Ascending aorta (tissue), 2 donors: ENCODE measurements at regions not wholly inside any gene's neighbourhood (a gene's known extent, or its start where the extent isn't known, plus 50 kb on each side); places are given as distances from the start of the nearest gene placed in this dataset.
A peak's percentile ranks its signal among the peaks of the same experiment; 100 is the strongest.

ENCODE experiments used
- DNase-seq, 2 donors: peaks; one replicate each; pipeline ENCODE4 v3.0.0-alpha.2; 2019; ENCODE audit warnings: low spot score in 2 of 2
- H3K27ac ChIP-seq, 2 donors: fragments of 200-600 bp; sonication (generic); one replicate each; pipeline ENCODE4 v1.5.1; 2016 to 2017; ENCODE audit warnings: mild to moderate bottlenecking in 1 of 2
- H3K27me3 ChIP-seq: fragments of 200-600 bp; sonication (generic); one replicate; pipeline ENCODE4 v1.5.1; 2017
- H3K36me3 ChIP-seq, 2 donors: fragments of 200-600 bp; sonication (generic); one replicate each; pipeline ENCODE4 v1.5.1; 2016
- H3K4me1 ChIP-seq, 2 donors: fragments of 200-600 bp; sonication (generic); one replicate each; pipeline ENCODE4 v1.5.1; 2016 to 2017; ENCODE audit warnings: mild to moderate bottlenecking in 1 of 2
- H3K4me3 ChIP-seq, 2 donors: fragments of 200-600 bp; sonication (generic); one replicate each; pipeline ENCODE4 v1.5.1; 2016 to 2017; ENCODE audit warnings: mild to moderate bottlenecking in 1 of 2
- H3K9me3 ChIP-seq, 2 donors: fragments of 200-600 bp; sonication (generic); one replicate each; pipeline ENCODE4 v1.5.1; 2016
- CTCF ChIP-seq, 3 experiments: fragments of 200-600 bp in 2 of 3; fragments of 450-650 bp in 1 of 3; sonication (generic) in 2 of 3; IDR thresholded peaks; one replicate each; pipeline ENCODE4 v1.5.1; 2016 to 2019; ENCODE audit warnings: antibody characterized with exemption in 3 of 3, mild to moderate bottlenecking in 1 of 3, moderate library complexity in 1 of 3
- intact Hi-C: fragments of 100-400 bp; cut with DNase I; formaldehyde crosslinking; loops from one replicate; pipeline ENCODE4 v1.15.1; 2023

- Histone ChIP-seq H3K27me3 (no peaks in the 10 kb centered on the region), H3K4me3 (no peak overlapping the region), H3K27ac (no peak overlapping the region), H3K9me3 (no peaks in the 10 kb centered on the region), H3K4me1 (no peaks in the 10 kb centered on the region), H3K36me3 (no peaks in the 10 kb centered on the region)
- no peak for TF ChIP-seq CTCF (IDR thresholded peaks at IDR 0.05)
- intact Hi-C loops: no loop called here
- peak in 1 of 2 donors; percentile 22 for DNase-seq
These were observed 158.7 kb upstream of the ZNF507 start for GRCh38 chr19:32186542-32187330.

DNA sequence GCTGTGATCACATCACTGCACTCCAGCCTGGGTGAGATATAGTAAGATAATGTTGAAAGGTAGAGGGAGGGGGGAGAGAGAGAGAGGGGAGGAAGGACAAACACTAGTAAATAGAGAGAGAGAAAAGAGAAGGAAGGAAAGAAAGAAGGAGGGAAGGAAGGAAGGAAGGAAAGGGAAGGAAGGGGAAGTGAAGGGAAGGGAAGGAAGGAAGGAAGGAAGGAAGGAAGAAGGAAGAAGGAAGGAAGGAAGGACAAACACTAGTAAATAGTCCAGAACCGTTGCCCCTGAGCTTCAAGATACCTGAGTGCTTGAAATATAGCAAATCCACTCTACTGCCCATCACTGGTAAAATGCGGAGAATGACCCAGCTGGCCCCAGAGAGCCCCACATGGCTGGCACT, 156.5 kb upstream of the ZNF507 start:
- Histone ChIP-seq H3K36me3 (no peaks in the 10 kb centered on the region), H3K27me3 (no peaks in the 10 kb centered on the region), H3K4me3 (no peak overlapping the region), H3K27ac (no peak overlapping the region), H3K4me1 (no peaks in the 10 kb centered on the region), H3K9me3 (no peaks in the 10 kb centered on the region)
- intact Hi-C loops: no loop called here
- DNase-seq: no peak
- TF ChIP-seq CTCF (IDR thresholded peaks at IDR 0.05): no peak

DNA sequence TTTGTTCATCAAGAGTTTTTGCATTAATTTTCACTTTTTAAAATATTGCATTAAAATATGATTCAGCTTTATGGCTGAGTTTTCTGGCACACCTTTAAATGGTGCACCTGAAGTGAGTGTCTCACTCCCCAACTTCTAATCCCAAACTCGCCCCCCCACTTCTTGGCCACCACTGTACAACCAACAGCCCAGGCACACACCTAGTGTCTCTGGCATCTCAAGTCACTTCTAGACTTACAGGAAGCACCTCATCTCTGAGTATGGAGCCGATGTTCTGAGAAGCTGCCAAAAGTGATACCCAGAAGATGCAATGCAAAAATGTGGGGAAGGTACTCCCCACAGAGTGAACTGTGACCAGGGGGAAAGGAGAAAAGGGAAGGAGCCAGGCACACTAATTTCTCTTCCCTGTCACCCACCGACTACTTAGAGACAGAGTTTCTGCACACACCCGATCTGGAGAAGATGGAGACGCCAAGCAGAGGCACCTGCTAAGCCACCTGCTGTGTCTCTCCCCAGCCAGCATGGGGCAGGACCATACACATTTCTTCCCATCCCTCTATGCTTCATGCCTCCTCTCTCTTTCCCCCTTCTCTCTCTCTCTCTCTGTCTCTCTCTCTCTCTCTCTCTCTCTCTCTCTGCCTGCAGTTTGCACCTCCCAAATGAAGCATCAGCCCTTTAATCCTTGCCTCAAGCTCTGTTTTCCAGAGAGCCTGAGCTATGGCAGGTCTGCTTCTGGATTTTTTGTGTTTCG, 155.3 kb upstream of the ZNF507 start:
- Histone ChIP-seq H3K9me3 (no peaks in the 10 kb centered on the region), H3K4me1 (no peaks in the 10 kb centered on the region), H3K27ac (no peak overlapping the region), H3K27me3 (no peaks in the 10 kb centered on the region), H3K36me3 (no peaks in the 10 kb centered on the region), H3K4me3 (no peak overlapping the region)
- TF ChIP-seq CTCF (IDR thresholded peaks at IDR 0.05): no peak
- DNase-seq: no peak
- intact Hi-C loops: no loop called here

DNA sequence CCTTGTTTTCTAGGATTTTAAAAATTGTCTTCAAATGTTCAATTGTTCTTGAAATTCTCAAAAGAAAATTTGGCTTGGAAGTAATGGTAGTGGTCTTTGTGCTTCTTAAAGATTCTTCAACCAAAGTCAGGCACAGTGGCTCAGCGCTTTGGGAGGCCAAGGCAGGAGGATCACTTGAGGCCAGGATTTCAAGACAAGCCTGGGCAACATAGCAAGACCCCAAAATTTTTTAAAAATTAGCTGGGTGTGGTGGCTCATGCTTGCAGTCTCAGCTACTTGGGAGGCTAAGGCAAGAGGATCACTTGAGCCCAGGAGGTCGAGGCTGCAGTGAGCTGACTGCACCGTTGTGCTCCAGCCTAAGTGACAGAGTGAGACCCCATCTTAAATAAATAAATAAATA, 153.5 kb upstream of the ZNF507 start:
- H3K27me3 ChIP-seq: no peaks in the 10 kb centered on the region
- no peak overlapping the region for H3K27ac ChIP-seq
- no peaks in the 10 kb centered on the region for H3K36me3 ChIP-seq
- DNase-seq: no peak
- no peaks in the 10 kb centered on the region for H3K9me3 ChIP-seq
- TF ChIP-seq CTCF (IDR thresholded peaks at IDR 0.05): no peak
- no peaks in the 10 kb centered on the region for H3K4me1 ChIP-seq
- H3K4me3 ChIP-seq: no peak overlapping the region
- intact Hi-C loops: no loop called here

DNA sequence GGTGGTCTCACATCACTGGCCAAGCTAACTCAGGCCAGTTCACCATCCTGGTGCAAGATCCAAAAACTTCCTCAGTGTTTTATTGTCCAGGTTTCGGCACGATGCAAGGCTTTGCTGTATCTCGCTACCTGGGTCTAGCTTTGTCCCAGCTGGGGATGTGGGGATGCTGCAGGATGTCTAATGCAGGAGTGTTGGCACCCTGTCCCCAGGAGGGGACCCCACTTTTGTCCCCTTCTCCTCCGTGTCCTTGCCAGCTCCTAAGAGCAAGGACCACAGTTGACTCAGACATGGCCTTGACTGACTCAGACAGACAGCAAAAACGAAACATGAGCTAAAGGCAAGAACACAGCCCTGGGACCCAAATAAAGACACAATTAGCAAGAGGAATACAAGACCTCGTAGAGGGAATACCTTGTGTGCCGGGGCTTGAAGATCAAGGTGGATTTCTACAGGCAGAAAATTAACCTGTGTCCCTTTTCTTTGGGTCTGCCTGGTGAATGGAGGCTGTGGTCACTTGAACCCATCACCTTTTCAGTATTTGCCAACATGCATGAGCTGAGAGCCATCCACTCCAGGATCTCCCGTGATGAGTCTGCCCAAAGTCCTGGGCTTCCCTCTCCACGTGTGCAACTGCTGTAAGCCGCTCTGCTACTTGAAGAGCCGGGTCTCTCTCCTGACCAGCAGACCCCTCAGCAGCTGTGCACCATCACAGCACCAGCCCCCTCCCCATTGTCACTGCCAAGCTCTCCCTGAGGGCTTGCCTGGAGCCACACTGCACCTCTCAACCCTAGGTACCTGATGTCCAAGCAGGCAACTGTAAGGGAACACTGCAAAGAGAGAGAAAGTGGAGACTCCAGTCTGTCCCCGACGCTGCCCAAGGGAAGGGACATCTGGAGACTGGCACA, 149.5 kb upstream of the ZNF507 start:
- Histone ChIP-seq H3K27ac (no peak overlapping the region), H3K4me3 (no peak overlapping the region), H3K9me3 (no peaks in the 10 kb centered on the region), H3K4me1 (no peaks in the 10 kb centered on the region), H3K36me3 (no peaks in the 10 kb centered on the region), H3K27me3 (no peaks in the 10 kb centered on the region)
- intact Hi-C loops: no loop called here
- DNase-seq: peak in 1 of 2 donors; percentile 40
- no peak for TF ChIP-seq CTCF (IDR thresholded peaks at IDR 0.05)
